GM12872 (cell line): ENCODE measurements at regions not wholly inside any gene's neighbourhood (a gene's known extent, or its start where the extent isn't known, plus 50 kb on each side); places are given as distances from the start of the nearest gene placed in this dataset.

Experiments used
- CTCF ChIP-seq: IDR thresholded peaks from 3 replicates; pipeline ENCODE4 v1.5.1; 2011; ENCODE audit warnings: low read depth, mild to moderate bottlenecking, low read length, moderate library complexity; ENCODE audit not compliant: insufficient read depth

- TF ChIP-seq CTCF: no peak
These were observed 421.1 kb downstream of the KIF4B start for GRCh38 chr5:155434681-155435080.

GRCh38 chr5:155441849-155442248 is 428.3 kb downstream of the KIF4B start:
- TF ChIP-seq CTCF: no peak

- no peak for TF ChIP-seq CTCF
These were observed 437.6 kb downstream of the KIF4B start for GRCh38 chr5:155451106-155451505.

- no peak for TF ChIP-seq CTCF
These were observed 442.4 kb downstream of the KIF4B start for GRCh38 chr5:155455791-155456514.

- TF ChIP-seq CTCF: no peak
These were observed 446.4 kb downstream of the KIF4B start for GRCh38 chr5:155459889-155460500.

GRCh38 chr5:155460501-155460931 is 447.0 kb downstream of the KIF4B start:
- no peak for TF ChIP-seq CTCF

GRCh38 chr5:155461304-155461703 is 447.7 kb downstream of the KIF4B start:
- no peak for TF ChIP-seq CTCF
